RPMI7951 (cell line): ENCODE measurements at regions not wholly inside any gene's neighbourhood (a gene's known extent, or its start where the extent isn't known, plus 50 kb on each side); places are given as distances from the start of the nearest gene placed in this dataset.

Source experiments
- DNase-seq: peaks from one replicate; pipeline ENCODE4 v3.0.0-alpha.2; 2012; ENCODE audit warnings: low read depth

- no peak for DNase-seq
These were observed 86.1 kb upstream of the VAV3 start for GRCh38 chr1:108050911-108051629.

- no peak for DNase-seq
These were observed 85.2 kb upstream of the VAV3 start for GRCh38 chr1:108050158-108050557.

- peak; percentile 76 for DNase-seq
These were observed 84.3 kb upstream of the VAV3 start for GRCh38 chr1:108049178-108049819.

GRCh38 chr1:108048301-108049177, 83.6 kb upstream of the VAV3 start:
- no peak for DNase-seq

- DNase-seq, result no peak
These were observed 82.1 kb upstream of the VAV3 start for GRCh38 chr1:108047085-108047484.

GRCh38 chr1:108046026-108046425, 81.0 kb upstream of the VAV3 start:
- no peak for DNase-seq

GRCh38 chr1:108045460-108045859, 80.5 kb upstream of the VAV3 start:
- no peak for DNase-seq

- no peak for DNase-seq
These were observed 79.3 kb upstream of the VAV3 start for GRCh38 chr1:108044318-108044717.

- no peak for DNase-seq
These were observed 78.7 kb upstream of the VAV3 start for GRCh38 chr1:108043707-108044106.

GRCh38 chr1:108042610-108043009, 77.6 kb upstream of the VAV3 start:
- no peak for DNase-seq

GRCh38 chr1:108041360-108042142, 76.6 kb upstream of the VAV3 start:
- DNase-seq, result no peak

- DNase-seq, result no peak
These were observed 73.8 kb upstream of the VAV3 start for GRCh38 chr1:108038653-108039236.

- DNase-seq, result peak; percentile 27
These were observed 72.0 kb upstream of the VAV3 start for GRCh38 chr1:108036796-108037562.

GRCh38 chr1:108034396-108034795, 69.4 kb upstream of the VAV3 start:
- no peak for DNase-seq

- no peak for DNase-seq
These were observed 68.6 kb upstream of the VAV3 start for GRCh38 chr1:108033550-108033951.

- DNase-seq, result no peak
These were observed 63.9 kb upstream of the VAV3 start for GRCh38 chr1:108028841-108029388.

- peak; percentile 28 for DNase-seq
These were observed 62.4 kb upstream of the VAV3 start for GRCh38 chr1:108027389-108027788.

GRCh38 chr1:108017698-108018097, 52.7 kb upstream of the VAV3 start:
- peak; percentile 30 for DNase-seq

- DNase-seq, result peak; percentile 99
These were observed 51.5 kb upstream of the VAV3 start for GRCh38 chr1:108016451-108016920.
